Spleen (tissue), 11 donors: ENCODE measurements at regions not wholly inside any gene's neighbourhood (a gene's known extent, or its start where the extent isn't known, plus 50 kb on each side); places are given as distances from the start of the nearest gene placed in this dataset.

ENCODE experiments used
- DNase-seq: peaks from one replicate; pipeline ENCODE4 v3.0.0-alpha.2; 2020
- H3K27ac ChIP-seq, 8 donors: fragments of 200-600 bp; sonication (generic) in 7 of 8; 1 replicate in 4 of 8; 2 replicates in 4 of 8; pipeline versions ENCODE4 v1.5.0 to v1.8.0; 2016 to 2021; ENCODE audit warnings: inconsistent platforms in 4 of 8, mild to moderate bottlenecking in 4 of 8, moderate library complexity in 1 of 8
- H3K27me3 ChIP-seq, 7 donors: fragments of 200-600 bp; sonication (generic) in 6 of 7; replicated peaks in 1 of 7; 1 replicate in 4 of 7; 2 replicates in 3 of 7; pipeline versions ENCODE4 v1.5.0 to v1.8.0; 2016 to 2021; ENCODE audit warnings: inconsistent platforms in 3 of 7, mild to moderate bottlenecking in 1 of 7
- H3K36me3 ChIP-seq, 6 donors: fragments of 200-600 bp; sonication (generic) in 5 of 6; 1 replicate in 4 of 6; 2 replicates in 2 of 6; pipeline versions ENCODE4 v1.5.0 to v1.8.0; 2016 to 2021; ENCODE audit warnings: inconsistent platforms in 2 of 6
- H3K4me1 ChIP-seq, 6 donors: fragments of 200-600 bp; sonication (generic) in 5 of 6; 1 replicate in 3 of 6; 2 replicates in 3 of 6; pipeline versions ENCODE4 v1.5.0 to v1.8.0; 2016 to 2021; ENCODE audit warnings: inconsistent platforms in 3 of 6
- H3K4me3 ChIP-seq, 8 donors: fragments of 200-600 bp; sonication (generic) in 7 of 8; 1 replicate in 4 of 8; 2 replicates in 4 of 8; pipeline versions ENCODE4 v1.5.0 to v1.8.0; 2016 to 2021; ENCODE audit warnings: inconsistent platforms in 4 of 8, mild to moderate bottlenecking in 4 of 8, moderate library complexity in 2 of 8
- H3K9me3 ChIP-seq, 8 donors: fragments of 200-600 bp; sonication (generic) in 7 of 8; 1 replicate in 4 of 8; 2 replicates in 4 of 8; pipeline versions ENCODE4 v1.5.0 to v1.8.0; 2016 to 2021; ENCODE audit warnings: inconsistent platforms in 4 of 8
- CTCF ChIP-seq, 11 experiments: fragments of 200-600 bp in 7 of 11; fragments of 450-650 bp in 4 of 11; sonication (generic) in 4 of 11; IDR thresholded peaks in 8 of 11; conservative IDR thresholded peaks in 3 of 11; 1 replicate in 7 of 11; 2 replicates in 4 of 11; pipeline versions ENCODE4 v1.4.0 to v1.8.0; 2016 to 2021; ENCODE audit warnings: antibody characterized with exemption in 11 of 11, inconsistent platforms in 4 of 11, mild to moderate bottlenecking in 1 of 11
- POLR2A ChIP-seq, 3 donors: fragments of 450-650 bp; IDR thresholded peaks; one replicate each; pipeline ENCODE4 v1.5.1; 2017; ENCODE audit warnings: antibody characterized with exemption in 3 of 3, mild to moderate bottlenecking in 1 of 3
- POLR2AphosphoS5 ChIP-seq, 3 donors: sonication (generic); formaldehyde crosslinking; IDR thresholded peaks; one replicate each; pipeline ENCODE4 v1.5.1; 2017; ENCODE audit warnings: antibody characterized with exemption in 3 of 3
- WGBS, 5 donors: extraction: QIAGEN DNeasy Blood & Tissue Kit in 3 of 5; methylation state at CpG; one replicate each; pipeline versions ENCODE4 v1.1.5 to v1.1.7; 2013 to 2018; 5-methylcytosine and 5-hydroxymethylcytosine counted together
- intact Hi-C: fragments of 100-400 bp; cut with DNase I; formaldehyde crosslinking; loops from one replicate; pipeline ENCODE4 v1.15.0; 2023; ENCODE audit warnings: low total_unique reads
- donor health status: healthy with polysubstance abuse.
- donor health status: DM: no; HTN: no; CAD: no; lungs with moderate emphysema.
- donor health status: DM: no; HTN: no; CAD: no.
- donor health status: Bipolar disorder and iron deficiency.
- donor health status: healthy.
- donor health status: DM: no; HTN: no; CAD: no.
- donor health status: DM: yes; HTN: yes; CAD: no.

DNA sequence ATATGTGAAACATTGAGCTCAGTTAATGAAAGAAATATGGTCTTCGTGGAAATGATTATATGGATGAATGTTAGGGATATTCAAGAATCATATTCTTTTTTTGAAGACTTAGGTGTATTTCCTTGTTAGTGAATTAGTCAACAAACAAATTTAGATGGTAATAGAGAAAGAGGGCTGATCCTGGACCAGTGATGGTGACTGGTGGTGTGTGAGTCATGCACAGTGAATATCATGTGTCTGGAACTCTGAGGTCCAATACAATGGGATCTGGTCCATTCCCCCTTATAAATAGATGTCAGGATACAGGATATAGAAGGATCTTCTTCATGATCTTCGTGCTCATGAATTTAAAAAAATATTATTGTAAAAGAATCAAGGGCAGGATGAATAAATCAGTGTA lies 64.4 kb upstream of the RTL1 start:
- H3K36me3 ChIP-seq = no peaks in the 10 kb centered on the region
- H3K9me3 ChIP-seq = no peaks in the 10 kb centered on the region
- H3K27ac ChIP-seq = no peak overlapping the region
- intact Hi-C loops = no loop called here
- no peak overlapping the region for H3K4me3 ChIP-seq
- no peaks in the 10 kb centered on the region for H3K27me3 ChIP-seq
- H3K4me1 ChIP-seq = no peaks in the 10 kb centered on the region
- WGBS, 5 donors = 58 to 90% (median 71%) methylated on average over 2 of the region's 2 CpGs
- TF ChIP-seq POLR2A (IDR thresholded peaks at IDR 0.05) = no peak
- TF ChIP-seq CTCF (IDR thresholded peaks at IDR 0.05 in 8 of 11, conservative IDR thresholded peaks at IDR 0.05 in 3 of 11) = no peak
- no peak for TF ChIP-seq POLR2AphosphoS5 (IDR thresholded peaks at IDR 0.05)
- no peak for DNase-seq

DNA sequence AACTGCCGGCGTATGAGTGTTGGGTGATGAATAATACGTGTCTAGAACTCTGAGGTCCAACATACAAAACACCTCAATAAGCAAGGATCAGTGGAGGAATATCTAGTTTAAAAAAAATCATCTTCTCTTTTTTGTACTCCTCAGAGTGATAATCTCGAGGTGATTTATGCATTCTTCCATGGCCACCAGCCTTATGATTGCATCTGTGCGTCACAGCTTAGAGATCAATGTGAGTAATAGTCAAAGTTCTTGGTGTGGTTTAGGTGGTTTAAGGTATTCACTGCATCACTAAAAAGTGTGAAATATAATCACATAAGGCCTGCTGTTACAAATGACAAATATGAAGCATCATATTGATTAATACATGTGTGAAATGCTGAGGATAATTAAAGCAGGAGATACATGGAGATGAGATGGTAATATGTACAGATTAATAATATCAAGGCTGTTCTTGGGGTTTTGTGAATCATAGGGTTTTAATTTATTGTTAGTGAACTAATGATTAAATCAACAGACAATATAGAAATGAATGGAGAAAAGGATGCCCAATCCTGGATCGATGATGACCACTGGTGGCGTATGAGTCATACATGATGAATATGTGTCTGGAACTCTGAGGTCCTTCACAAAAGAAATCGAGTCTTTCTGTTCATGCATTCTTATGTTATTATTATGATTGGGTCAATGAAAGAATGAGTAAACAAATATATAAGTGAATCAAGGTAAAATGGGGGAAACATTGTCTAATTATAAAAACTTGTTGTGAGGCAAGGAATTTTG lies 68.8 kb upstream of the RTL1 start:
- H3K36me3 ChIP-seq = no peaks in the 10 kb centered on the region
- no peak for TF ChIP-seq POLR2A (IDR thresholded peaks at IDR 0.05)
- no peak for TF ChIP-seq POLR2AphosphoS5 (IDR thresholded peaks at IDR 0.05)
- WGBS, 5 donors = 83 to 92% (median 89%) methylated on average over 8 of the region's 8 CpGs
- intact Hi-C loops = no loop called here
- no peaks in the 10 kb centered on the region for H3K4me1 ChIP-seq
- H3K27me3 ChIP-seq = no peaks in the 10 kb centered on the region
- no peak for DNase-seq
- H3K27ac ChIP-seq = no peak overlapping the region
- H3K4me3 ChIP-seq = no peak overlapping the region
- no peaks in the 10 kb centered on the region for H3K9me3 ChIP-seq

DNA sequence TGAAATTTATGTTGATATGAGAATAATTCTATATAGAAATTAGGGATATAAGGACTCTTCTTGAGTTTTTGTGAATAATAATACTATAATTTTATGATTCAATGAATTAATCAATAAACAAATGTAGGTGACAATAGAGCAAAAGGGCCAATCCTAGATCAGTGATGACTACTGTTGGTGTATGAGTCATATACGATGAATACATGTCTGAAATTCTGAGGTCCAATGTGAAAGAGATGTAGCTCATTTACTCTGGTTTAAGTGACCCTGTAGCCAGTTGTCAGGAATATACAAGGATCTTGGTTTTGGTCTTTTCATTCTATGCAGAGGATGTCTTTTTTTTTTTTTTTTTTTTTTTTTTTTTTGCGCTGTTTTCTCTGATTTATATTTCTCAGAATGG lies 72.1 kb upstream of the RTL1 start:
- intact Hi-C loops = no loop called here
- WGBS, 5 donors = 86 to 97% (median 92%) methylated on average over 2 of the region's 2 CpGs
- no peak overlapping the region for H3K27ac ChIP-seq

GRCh38 chr14:100979079-100979478 lies 75.6 kb upstream of the RTL1 start:
- H3K4me1 ChIP-seq = no peaks in the 10 kb centered on the region
- 58 to 76% (median 67%) methylated on average over 3 of the region's 3 CpGs for WGBS, 5 donors

More for the DNA sequence above, 72.1 kb upstream of the RTL1 start:
- Histone ChIP-seq H3K9me3 (no peaks in the 10 kb centered on the region), H3K27me3 (no peaks in the 10 kb centered on the region), H3K4me3 (no peak overlapping the region), H3K4me1 (no peaks in the 10 kb centered on the region), H3K36me3 (no peaks in the 10 kb centered on the region)
- no peak for DNase-seq
- TF ChIP-seq POLR2A (IDR thresholded peaks at IDR 0.05) = no peak
- TF ChIP-seq POLR2AphosphoS5 (IDR thresholded peaks at IDR 0.05) = no peak

More at GRCh38 chr14:100979079-100979478, 75.6 kb upstream of the RTL1 start:
- no peak for TF ChIP-seq POLR2A (IDR thresholded peaks at IDR 0.05)
- TF ChIP-seq CTCF (IDR thresholded peaks at IDR 0.05 in 8 of 11, conservative IDR thresholded peaks at IDR 0.05 in 3 of 11) = no peak
- no peak for TF ChIP-seq POLR2AphosphoS5 (IDR thresholded peaks at IDR 0.05)
- Histone ChIP-seq H3K4me3 (no peak overlapping the region), H3K9me3 (no peaks in the 10 kb centered on the region), H3K36me3 (no peaks in the 10 kb centered on the region), H3K27me3 (no peaks in the 10 kb centered on the region), H3K27ac (no peak overlapping the region)
- no peak for DNase-seq
- intact Hi-C loops = no loop called here
